HCT116 (cell line): ENCODE measurements at regions not wholly inside any gene's neighbourhood (a gene's known extent, or its start where the extent isn't known, plus 50 kb on each side); places are given as distances from the start of the nearest gene placed in this dataset.

ENCODE experiments used
- ATAC-seq: fragments of 200-7000 bp; cut with Tn5 transposase; 2 replicates; pipeline ENCODE4 v1.9.1; 2020; ENCODE audit warnings: mild to moderate bottlenecking, moderate library complexity
- BruUV-seq: library from RNA; stranded (reverse); fragments of 400-500 nt; replicated peaks from 2 replicates; lab custom pipeline; 2021; lab: Mats Ljungman, UMichigan
- CTCF ChIA-PET: fragments of 300-600 bp; sonication (Branson Sonifier 250); formaldehyde crosslinking; loops from one replicate; lab custom pipeline; 2021; ENCODE audit warnings: antibody characterized with exemption; lab: Charles Lee
- POLR2A ChIA-PET: fragments of 300-600, 350-600 bp; sonication (Branson Sonifier 250); formaldehyde crosslinking; loops from one replicate; lab custom pipeline; 2021; ENCODE audit warnings: antibody characterized with exemption; lab: Charles Lee
- RAD21 ChIA-PET, 2 experiments: fragments of 300-600 bp; sonication (Branson Sonifier 250); formaldehyde crosslinking; loops; one replicate each; lab custom pipeline; 2023; ENCODE audit warnings: low total read pairs in 2 of 2; ENCODE audit not compliant: uncharacterized antibody in 2 of 2, unreplicated experiment in 2 of 2, low non-redundant PET in 1 of 2; lab: Charles Lee
- DNase-seq: peaks from one replicate; pipeline ENCODE4 v3.0.0-alpha.2; 2010; ENCODE audit warnings: low read depth, low spot score
- H2AFZ ChIP-seq: fragments of 200-600 bp; shearing (Covaris generic), sonication (generic); 2 replicates; pipeline ENCODE4 v1.6.1; 2017; ENCODE audit warnings: low read depth, mixed run types, mixed read lengths, antibody characterized with exemption, low read length; ENCODE audit not compliant: poor library complexity, severe bottlenecking
- H3K27ac ChIP-seq: 2 replicates; pipeline ENCODE4 v1.5.1; 2012; ENCODE audit warnings: low read depth, low read length
- H3K27me3 ChIP-seq: fragments of 200-600 bp; sonication (generic); 2 replicates; pipeline ENCODE4 v1.6.1; 2016; ENCODE audit warnings: mixed run types, low read length, mixed read lengths; ENCODE audit not compliant: insufficient read depth
- H3K36me3 ChIP-seq, 2 experiments: fragments of 200-500 bp in 1 of 2; fragments of 200-600 bp in 1 of 2; sonication (Bioruptor generic) in 1 of 2; sonication (generic) in 1 of 2; 2 replicates each; pipeline versions ENCODE4 v1.5.1 to v1.6.1; 2014 to 2016; ENCODE audit warnings: low read length in 2 of 2, inconsistent platforms in 1 of 2, mixed read lengths in 1 of 2, mixed run types in 1 of 2; ENCODE audit not compliant: insufficient read depth in 2 of 2, control insufficient read depth in 1 of 2
- H3K4me1 ChIP-seq, 2 experiments: fragments of 200-600 bp in 1 of 2; sonication (generic) in 1 of 2; 2 replicates each; pipeline versions ENCODE4 v1.5.1 to v1.6.1; 2012 to 2017; ENCODE audit warnings: low read length in 2 of 2, inconsistent platforms in 1 of 2, mild to moderate bottlenecking in 1 of 2, mixed read lengths in 1 of 2, mixed run types in 1 of 2, moderate library complexity in 1 of 2; ENCODE audit not compliant: insufficient read depth in 2 of 2, control insufficient read depth in 1 of 2
- H3K4me2 ChIP-seq: fragments of 200-600 bp; sonication (generic); 2 replicates; pipeline ENCODE4 v1.6.1; 2017; ENCODE audit warnings: mixed run types, low read length, mixed read lengths
- H3K4me3 ChIP-seq, 2 experiments: fragments of 200-600 bp in 1 of 2; sonication (generic) in 1 of 2; replicated peaks in 1 of 2; 2 replicates each; pipeline ENCODE4 v1.5.1; 2011 to 2016; ENCODE audit warnings: low read length in 2 of 2, control low read depth in 1 of 2, low read depth in 1 of 2, mild to moderate bottlenecking in 1 of 2, mixed read lengths in 1 of 2, mixed run types in 1 of 2
- H3K79me2 ChIP-seq: fragments of 200-600 bp; sonication (generic); 2 replicates; pipeline ENCODE4 v1.6.1; 2017; ENCODE audit warnings: mild to moderate bottlenecking, mixed run types, low read length, moderate library complexity, mixed read lengths; ENCODE audit not compliant: insufficient read depth
- H3K9ac ChIP-seq: fragments of 200-600 bp; sonication (generic); 2 replicates; pipeline ENCODE4 v1.6.1; 2016; ENCODE audit warnings: low read length, mixed read lengths
- H3K9me2 ChIP-seq: fragments of 200-600 bp; sonication (generic), shearing (Covaris generic); 2 replicates; pipeline ENCODE4 v1.6.1; 2017; ENCODE audit warnings: mixed run types, mild to moderate bottlenecking, moderate library complexity; ENCODE audit not compliant: insufficient read depth
- H3K9me3 ChIP-seq, 2 experiments: fragments of 200-500 bp in 1 of 2; fragments of 200-600 bp in 1 of 2; sonication (Bioruptor generic) in 1 of 2; sonication (generic) in 1 of 2; 2 replicates each; pipeline ENCODE4 v1.6.1; 2014 to 2017; ENCODE audit warnings: low read length in 2 of 2, mixed read lengths in 2 of 2, inconsistent platforms in 1 of 2, low read depth in 1 of 2, mild to moderate bottlenecking in 1 of 2, mixed run types in 1 of 2, moderate library complexity in 1 of 2; ENCODE audit not compliant: control insufficient read depth in 1 of 2, insufficient read depth in 1 of 2
- H4K20me1 ChIP-seq: fragments of 200-600 bp; sonication (generic), shearing (Covaris generic); 2 replicates; pipeline ENCODE4 v1.6.1; 2017; ENCODE audit warnings: mixed run types, mild to moderate bottlenecking, moderate library complexity; ENCODE audit not compliant: insufficient read depth
- CBX3 ChIP-seq: IDR thresholded peaks from 2 replicates; pipeline ENCODE4 v1.6.1; 2012; ENCODE audit warnings: low read depth
- ELF1 ChIP-seq: IDR thresholded peaks from 2 replicates; pipeline ENCODE4 v1.6.1; 2012; ENCODE audit warnings: low read depth, borderline replicate concordance
- POLR2A ChIP-seq: IDR thresholded peaks from 2 replicates; pipeline ENCODE4 v1.7.0; 2011; ENCODE audit warnings: borderline replicate concordance; ENCODE audit not compliant: insufficient read depth, insufficient read length; ENCODE audit errors: extremely low read depth
- SRF ChIP-seq: IDR thresholded peaks from 2 replicates; pipeline ENCODE4 v1.6.1; 2012; ENCODE audit warnings: low read depth
- TCF7L2 ChIP-seq: IDR thresholded peaks from 2 replicates; pipeline ENCODE4 v1.7.0; 2011; ENCODE audit warnings: borderline replicate concordance, inconsistent platforms; ENCODE audit not compliant: insufficient read depth, insufficient read length; ENCODE audit errors: extremely low read depth
- YY1 ChIP-seq: IDR thresholded peaks from 2 replicates; pipeline ENCODE4 v1.6.1; 2011; ENCODE audit warnings: low read length, low read depth, moderate library complexity, mild to moderate bottlenecking; ENCODE audit not compliant: insufficient replicate concordance; ENCODE audit errors: extremely low read depth
- intact Hi-C: fragments of 100-400 bp; cut with micrococcal nuclease; formaldehyde crosslinking; loops from 2 replicates; pipeline ENCODE4 v1.10.0; 2022
- TF ChIP-seq, protein P1 (sequence below), 3 experiments: fragments of 200-600 bp in 1 of 3; sonication (generic) in 1 of 3; IDR thresholded peaks in 2 of 3; conservative IDR thresholded peaks in 1 of 3; 2 replicates each; pipeline ENCODE4 v1.5.1; 2012 to 2017; ENCODE audit warnings: low read depth in 2 of 3, low read length in 2 of 3, antibody characterized with exemption in 1 of 3, borderline replicate concordance in 1 of 3, control low read depth in 1 of 3, mild to moderate bottlenecking in 1 of 3, mixed read lengths in 1 of 3, mixed run types in 1 of 3, moderate library complexity in 1 of 3; ENCODE audit not compliant: insufficient read depth in 1 of 3
- TF ChIP-seq, protein P2 (sequence below): IDR thresholded peaks from 2 replicates; pipeline ENCODE4 v1.6.1; 2012

DNA sequence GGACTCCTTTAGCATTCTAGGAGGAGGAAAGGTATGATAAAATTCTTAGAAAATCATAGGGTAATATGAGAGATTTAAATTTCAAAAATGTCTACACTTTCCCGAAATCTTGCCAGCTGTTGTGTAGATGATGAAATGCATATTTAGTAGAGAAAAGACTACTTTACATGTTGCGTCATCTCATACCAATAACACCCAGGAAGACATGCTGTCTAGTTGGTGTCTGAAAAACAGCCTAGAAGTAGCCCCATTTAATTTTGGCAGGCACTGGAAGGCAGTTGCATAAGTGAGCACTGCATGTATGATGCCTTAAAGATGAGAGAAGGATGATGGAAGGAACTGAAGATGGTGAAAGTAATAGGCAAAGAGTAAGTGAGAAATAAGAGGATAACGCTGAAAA, 310.5 kb upstream of the TPM1 start:
- no peak overlapping the region for H3K4me3 ChIP-seq
- intact Hi-C loops: no loop called here
- no peaks in the 10 kb centered on the region for H3K9me2 ChIP-seq
- TF ChIP-seq POLR2A (no peak), ELF1 (no peak)
- H3K27me3 ChIP-seq: no peaks in the 10 kb centered on the region
- no peak overlapping the region for H3K9ac ChIP-seq
- CTCF ChIA-PET: interaction anchor here (3.1 kb wide), 1 partner anchor 10 kb away, joined by 17 read pairs; no protein-coding TSS in a partner anchor
- RAD21 ChIA-PET: no interaction called here
- H3K4me2 ChIP-seq: no peak overlapping the region
- no peaks in the 10 kb centered on the region for H3K4me1 ChIP-seq
- BruUV-seq: no TSS peak
- no peaks in the 10 kb centered on the region for H3K79me2 ChIP-seq
- no peak for ATAC-seq
- H2AFZ ChIP-seq: no peak overlapping the region
- no peaks in the 10 kb centered on the region for H3K36me3 ChIP-seq
- no peaks in the 10 kb centered on the region for H4K20me1 ChIP-seq
- no peak overlapping the region for H3K27ac ChIP-seq
- H3K9me3 ChIP-seq: no peaks in the 10 kb centered on the region
- POLR2A ChIA-PET: no interaction called here
- DNase-seq: no peak

DNA sequence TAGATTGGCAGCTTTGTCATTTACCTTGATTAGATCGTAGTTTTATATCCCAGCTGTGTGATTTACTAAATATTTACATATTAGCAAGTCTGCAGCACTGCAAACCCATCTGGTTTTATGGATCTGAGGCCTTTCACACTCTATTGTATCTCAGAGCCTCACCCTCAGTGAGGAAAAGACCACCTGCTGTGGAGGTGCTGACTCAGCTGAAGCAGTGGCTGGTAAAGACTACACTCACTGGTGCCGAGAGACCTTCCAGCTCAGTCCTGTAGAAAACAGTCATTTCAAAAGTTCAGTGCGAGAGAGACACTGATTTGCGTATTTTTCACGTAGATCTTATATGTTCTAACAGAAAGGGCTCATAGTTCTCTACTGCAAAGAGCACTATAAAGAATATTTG, 307.8 kb upstream of the TPM1 start:
- no peaks in the 10 kb centered on the region for H3K79me2 ChIP-seq
- intact Hi-C loops: no loop called here
- BruUV-seq: no TSS peak
- H3K27ac ChIP-seq: no peak overlapping the region
- H3K4me2 ChIP-seq: no peak overlapping the region
- no peak for ATAC-seq
- no peak overlapping the region for H3K9ac ChIP-seq
- RAD21 ChIA-PET: no interaction called here
- TF ChIP-seq, protein P1, sequence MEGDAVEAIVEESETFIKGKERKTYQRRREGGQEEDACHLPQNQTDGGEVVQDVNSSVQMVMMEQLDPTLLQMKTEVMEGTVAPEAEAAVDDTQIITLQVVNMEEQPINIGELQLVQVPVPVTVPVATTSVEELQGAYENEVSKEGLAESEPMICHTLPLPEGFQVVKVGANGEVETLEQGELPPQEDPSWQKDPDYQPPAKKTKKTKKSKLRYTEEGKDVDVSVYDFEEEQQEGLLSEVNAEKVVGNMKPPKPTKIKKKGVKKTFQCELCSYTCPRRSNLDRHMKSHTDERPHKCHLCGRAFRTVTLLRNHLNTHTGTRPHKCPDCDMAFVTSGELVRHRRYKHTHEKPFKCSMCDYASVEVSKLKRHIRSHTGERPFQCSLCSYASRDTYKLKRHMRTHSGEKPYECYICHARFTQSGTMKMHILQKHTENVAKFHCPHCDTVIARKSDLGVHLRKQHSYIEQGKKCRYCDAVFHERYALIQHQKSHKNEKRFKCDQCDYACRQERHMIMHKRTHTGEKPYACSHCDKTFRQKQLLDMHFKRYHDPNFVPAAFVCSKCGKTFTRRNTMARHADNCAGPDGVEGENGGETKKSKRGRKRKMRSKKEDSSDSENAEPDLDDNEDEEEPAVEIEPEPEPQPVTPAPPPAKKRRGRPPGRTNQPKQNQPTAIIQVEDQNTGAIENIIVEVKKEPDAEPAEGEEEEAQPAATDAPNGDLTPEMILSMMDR (IDR thresholded peaks at IDR 0.05 in 2 of 3, conservative IDR thresholded peaks at IDR 0.05 in 1 of 3; ENCODE audit: borderline replicate concordance in 1 of 3, insufficient read depth in 1 of 3, low read depth in 2 of 3, low read length in 2 of 3): no peak
- TF ChIP-seq, protein P2, sequence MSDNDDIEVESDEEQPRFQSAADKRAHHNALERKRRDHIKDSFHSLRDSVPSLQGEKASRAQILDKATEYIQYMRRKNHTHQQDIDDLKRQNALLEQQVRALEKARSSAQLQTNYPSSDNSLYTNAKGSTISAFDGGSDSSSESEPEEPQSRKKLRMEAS: no peak
- TF ChIP-seq YY1: no peak
- TF ChIP-seq TCF7L2: no peak
- no peak for TF ChIP-seq CBX3
- no peak for TF ChIP-seq SRF
- H2AFZ ChIP-seq: no peak overlapping the region
- no peak for DNase-seq
- POLR2A ChIA-PET: no interaction called here
- no peaks in the 10 kb centered on the region for H4K20me1 ChIP-seq
- H3K9me3 ChIP-seq: no peaks in the 10 kb centered on the region
- no peaks in the 10 kb centered on the region for H3K9me2 ChIP-seq
- H3K27me3 ChIP-seq: no peaks in the 10 kb centered on the region
- H3K4me1 ChIP-seq: peaks cover 10 to 20% of the 10 kb centered on the region in 2 experiments
- no peak overlapping the region for H3K4me3 ChIP-seq
- CTCF ChIA-PET: interaction anchor here (3.1 kb wide), 1 partner anchor 8 kb away, joined by 17 read pairs; no protein-coding TSS in a partner anchor
- H3K36me3 ChIP-seq: no peaks in the 10 kb centered on the region
